ENCODE measurements at regions not wholly inside any gene's neighbourhood (a gene's known extent, or its start where the extent isn't known, plus 50 kb on each side); places are given as distances from the start of the nearest gene placed in this dataset.

DNA sequence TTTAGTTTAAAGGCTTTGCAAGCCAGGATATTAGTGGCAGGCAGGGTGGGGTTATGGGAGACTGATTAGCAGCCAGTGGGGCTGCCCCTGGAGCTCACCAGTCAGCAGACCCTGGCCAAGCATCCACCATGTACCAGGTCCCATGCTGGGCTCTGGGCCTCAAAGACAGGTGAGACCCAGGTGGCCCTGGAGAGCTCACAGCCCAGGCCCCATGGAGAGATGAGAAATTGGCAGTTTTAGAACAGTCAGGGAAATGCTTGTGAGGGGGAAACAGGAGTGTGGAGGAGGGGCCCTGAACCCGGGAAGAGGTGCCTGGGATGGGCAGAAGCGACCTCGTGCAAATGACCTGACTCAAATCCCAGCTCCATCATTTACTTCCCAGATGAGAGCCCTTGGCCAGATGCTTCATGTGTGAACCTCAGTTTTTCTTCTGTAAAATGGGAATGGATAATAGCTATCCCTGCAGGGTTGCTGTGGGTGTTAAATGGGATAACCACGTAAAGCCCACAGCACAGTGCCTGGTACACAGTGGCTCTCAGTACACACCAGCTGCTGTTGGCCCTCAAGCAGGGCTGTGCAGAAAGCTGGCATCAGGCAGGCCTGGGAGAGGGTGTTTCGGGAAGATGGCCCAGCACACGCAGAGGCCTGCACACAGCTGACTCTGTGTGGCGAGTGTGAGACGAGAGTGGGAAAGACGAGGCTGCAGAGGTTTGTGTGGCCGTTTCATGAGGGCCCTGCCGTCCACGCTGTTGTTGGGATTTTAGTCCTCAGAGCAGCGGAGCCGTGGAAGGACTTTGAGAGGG lies 518.5 kb downstream of the PTPRU start:
- Mint-ChIP-seq H3K27ac (no peak overlapping the region), H3K27me3 (ENCODE audit: insufficient read depth, low read depth) (peaks cover 23% of the 10 kb centered on the region), H3K36me3 (no peaks in the 10 kb centered on the region), H3K9me3 (no peaks in the 10 kb centered on the region), H3K4me1 (no peaks in the 10 kb centered on the region), H3K4me3 (no peak overlapping the region)
- Histone ChIP-seq H2AFZ (replicated peaks) (no peak overlapping the region), H4K20me1 (ENCODE audit: low read depth) (peaks cover 5% of the 10 kb centered on the region), H3K4me3 (no peak overlapping the region), H3K27ac (no peak overlapping the region), H3K9me3 (ENCODE audit: low read depth) (no peaks in the 10 kb centered on the region), H3K9ac (no peak overlapping the region), H3K27me3 (peaks cover 3% of the 10 kb centered on the region), H3K79me2 (ENCODE audit: low read depth) (no peaks in the 10 kb centered on the region), H3K4me1 (no peaks in the 10 kb centered on the region), H3K4me2 (no peak overlapping the region), H3K36me3 (no peaks in the 10 kb centered on the region), H3F3A (ENCODE audit: low read depth) (no peaks in the 10 kb centered on the region)
- TF ChIP-seq, protein P1, sequence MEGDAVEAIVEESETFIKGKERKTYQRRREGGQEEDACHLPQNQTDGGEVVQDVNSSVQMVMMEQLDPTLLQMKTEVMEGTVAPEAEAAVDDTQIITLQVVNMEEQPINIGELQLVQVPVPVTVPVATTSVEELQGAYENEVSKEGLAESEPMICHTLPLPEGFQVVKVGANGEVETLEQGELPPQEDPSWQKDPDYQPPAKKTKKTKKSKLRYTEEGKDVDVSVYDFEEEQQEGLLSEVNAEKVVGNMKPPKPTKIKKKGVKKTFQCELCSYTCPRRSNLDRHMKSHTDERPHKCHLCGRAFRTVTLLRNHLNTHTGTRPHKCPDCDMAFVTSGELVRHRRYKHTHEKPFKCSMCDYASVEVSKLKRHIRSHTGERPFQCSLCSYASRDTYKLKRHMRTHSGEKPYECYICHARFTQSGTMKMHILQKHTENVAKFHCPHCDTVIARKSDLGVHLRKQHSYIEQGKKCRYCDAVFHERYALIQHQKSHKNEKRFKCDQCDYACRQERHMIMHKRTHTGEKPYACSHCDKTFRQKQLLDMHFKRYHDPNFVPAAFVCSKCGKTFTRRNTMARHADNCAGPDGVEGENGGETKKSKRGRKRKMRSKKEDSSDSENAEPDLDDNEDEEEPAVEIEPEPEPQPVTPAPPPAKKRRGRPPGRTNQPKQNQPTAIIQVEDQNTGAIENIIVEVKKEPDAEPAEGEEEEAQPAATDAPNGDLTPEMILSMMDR (IDR thresholded peaks at IDR 0.05): no peak
- no peak for TF ChIP-seq EZH2phosphoT487 (IDR thresholded peaks at IDR 0.05)
- TF ChIP-seq EZH2 (IDR thresholded peaks at IDR 0.05): no peak
- no peak for DNase-seq (ENCODE audit: low spot score)

DNA sequence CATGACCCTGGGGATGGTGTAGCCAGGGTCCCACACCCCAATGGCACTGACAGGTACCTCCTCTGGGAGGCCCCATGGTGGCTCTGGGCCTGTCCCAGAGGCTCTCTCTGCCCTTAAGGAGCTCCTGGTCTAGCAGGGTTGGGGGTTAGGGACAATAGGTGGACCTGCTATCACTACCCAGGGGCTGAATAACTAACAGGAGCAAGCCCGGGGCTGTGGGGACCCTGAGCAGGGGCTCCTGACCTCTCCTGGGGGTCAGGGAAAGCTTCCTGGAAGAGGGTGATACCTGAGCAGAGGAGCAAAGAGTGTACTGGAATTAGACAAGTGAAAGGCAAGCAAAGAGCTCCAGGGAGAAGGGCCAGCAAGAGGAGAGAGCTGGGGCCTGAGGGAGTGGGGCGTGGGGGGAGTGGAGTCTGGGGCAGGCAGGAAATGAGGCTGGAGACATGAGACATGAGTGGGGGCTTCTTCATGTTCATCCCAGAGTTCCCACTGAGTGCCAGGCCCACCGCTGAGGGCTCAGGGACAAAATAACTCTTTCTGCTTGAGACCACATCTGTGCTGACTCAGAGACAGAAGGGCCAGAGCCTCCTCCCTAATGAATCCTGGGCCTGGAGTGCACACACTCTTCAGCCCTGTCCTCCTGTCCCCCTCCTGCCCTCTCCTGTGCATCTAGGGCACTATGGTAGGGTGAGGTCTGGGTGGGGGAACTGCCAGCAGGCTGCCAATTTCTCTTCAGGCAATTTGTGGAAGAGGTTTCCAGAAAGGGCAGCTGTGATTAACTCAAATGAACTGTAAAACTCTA lies 517.6 kb downstream of the PTPRU start:
- H3K9me3 Mint-ChIP-seq: no peaks in the 10 kb centered on the region
- H2AFZ ChIP-seq (replicated peaks): no peak overlapping the region
- no peak for DNase-seq (ENCODE audit: low spot score)

DNA sequence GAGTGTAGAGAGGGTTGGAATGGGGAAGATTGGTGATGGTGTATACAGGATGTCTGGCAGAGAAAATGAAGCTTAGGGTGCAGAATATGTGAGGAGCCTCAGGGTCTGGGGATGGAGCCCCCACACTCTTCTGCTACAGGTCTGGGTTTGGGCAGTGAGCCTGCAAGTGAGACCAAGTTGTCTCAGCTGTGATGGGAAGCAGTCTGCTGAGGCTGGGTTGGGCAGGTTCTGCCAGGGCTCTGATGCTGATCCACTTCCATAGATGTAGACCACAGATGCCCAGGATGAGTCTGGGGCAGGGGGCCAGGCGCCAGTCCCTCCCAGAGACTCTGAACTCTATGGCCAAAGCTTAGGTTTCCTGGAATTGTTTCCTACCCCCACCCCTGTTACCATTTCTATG lies 516.9 kb downstream of the PTPRU start:
- Histone ChIP-seq H3K79me2 (ENCODE audit: low read depth) (no peaks in the 10 kb centered on the region), H2AFZ (replicated peaks) (no peak overlapping the region), H3K4me2 (no peak overlapping the region), H3K36me3 (no peaks in the 10 kb centered on the region), H3K27ac (no peak overlapping the region), H3K4me1 (no peaks in the 10 kb centered on the region), H3F3A (ENCODE audit: low read depth) (no peaks in the 10 kb centered on the region), H3K4me3 (no peak overlapping the region), H3K27me3 (peaks cover 3% of the 10 kb centered on the region), H3K9me3 (ENCODE audit: low read depth) (no peaks in the 10 kb centered on the region), H4K20me1 (ENCODE audit: low read depth) (peaks cover 5% of the 10 kb centered on the region), H3K9ac (no peak overlapping the region)
- Mint-ChIP-seq H3K4me3 (no peak overlapping the region), H3K27me3 (ENCODE audit: insufficient read depth, low read depth) (peaks cover 23% of the 10 kb centered on the region), H3K4me1 (no peaks in the 10 kb centered on the region), H3K36me3 (no peaks in the 10 kb centered on the region), H3K9me3 (no peaks in the 10 kb centered on the region), H3K27ac (no peak overlapping the region)
- no peak for DNase-seq (ENCODE audit: low spot score)
- TF ChIP-seq EZH2 (IDR thresholded peaks at IDR 0.05) (no peak), EZH2phosphoT487 (IDR thresholded peaks at IDR 0.05) (no peak)
- TF ChIP-seq, protein P1 (IDR thresholded peaks at IDR 0.05): no peak

More for the DNA sequence above, 517.6 kb downstream of the PTPRU start:
- Mint-ChIP-seq H3K4me1 (no peaks in the 10 kb centered on the region), H3K36me3 (no peaks in the 10 kb centered on the region), H3K27ac (no peak overlapping the region), H3K27me3 (ENCODE audit: insufficient read depth, low read depth) (peaks cover 23% of the 10 kb centered on the region), H3K4me3 (no peak overlapping the region)
- Histone ChIP-seq H3F3A (ENCODE audit: low read depth) (no peaks in the 10 kb centered on the region), H4K20me1 (ENCODE audit: low read depth) (peaks cover 5% of the 10 kb centered on the region), H3K9me3 (ENCODE audit: low read depth) (no peaks in the 10 kb centered on the region), H3K27me3 (peaks cover 3% of the 10 kb centered on the region), H3K4me3 (no peak overlapping the region), H3K79me2 (ENCODE audit: low read depth) (no peaks in the 10 kb centered on the region), H3K27ac (no peak overlapping the region), H3K4me2 (no peak overlapping the region), H3K36me3 (no peaks in the 10 kb centered on the region), H3K9ac (no peak overlapping the region), H3K4me1 (no peaks in the 10 kb centered on the region)
- TF ChIP-seq, protein P1 (IDR thresholded peaks at IDR 0.05): no peak

Data from neural progenitor cell (in vitro differentiated cells).